BLaER1 treated with 17β-estradiol and CSF1 and Interleukin-3, amounts not matched to agents 10 nM and 100 nM (cell line): ENCODE measurements at regions not wholly inside any gene's neighbourhood (a gene's known extent, or its start where the extent isn't known, plus 50 kb on each side); places are given as distances from the start of the nearest gene placed in this dataset.
"Not testable (repeated sequence)": the region's sequence is repeated elsewhere in the genome, so short reads cannot be mapped to it uniquely, and the experiment has no call there.

Source experiments
- H3K27ac ChIP-seq, 11 experiments: shearing (Covaris generic); formaldehyde crosslinking; 2 replicates each; pipeline ENCODE4 v1.8.1; 2022
- H3K27me3 ChIP-seq, 11 experiments: shearing (Covaris generic); formaldehyde crosslinking; 2 replicates each; pipeline ENCODE4 v1.8.1; 2022
- H3K36me3 ChIP-seq, 11 experiments: shearing (Covaris generic); formaldehyde crosslinking; 2 replicates each; pipeline ENCODE4 v1.8.1; 2022
- H3K4me1 ChIP-seq, 10 experiments: shearing (Covaris generic); formaldehyde crosslinking; 2 replicates each; pipeline ENCODE4 v1.8.1; 2022
- H3K4me2 ChIP-seq, 11 experiments: shearing (Covaris generic); formaldehyde crosslinking; 2 replicates each; pipeline ENCODE4 v1.8.1; 2022
- H3K4me3 ChIP-seq, 10 experiments: shearing (Covaris generic); formaldehyde crosslinking; 2 replicates each; pipeline ENCODE4 v1.8.1; 2022
- H3K9ac ChIP-seq, 11 experiments: shearing (Covaris generic); formaldehyde crosslinking; 2 replicates each; pipeline ENCODE4 v1.8.1; 2022
- H3K9me3 ChIP-seq, 11 experiments: shearing (Covaris generic); formaldehyde crosslinking; replicated peaks in 1 of 11; 2 replicates each; pipeline ENCODE4 v1.8.1; 2022
- H4K20me1 ChIP-seq, 11 experiments: shearing (Covaris generic); formaldehyde crosslinking; 2 replicates each; pipeline ENCODE4 v1.8.1; 2022
- Cebpa-rat ChIP-seq, 11 experiments: shearing (Covaris generic); IDR thresholded peaks; 2 replicates each; pipeline ENCODE4 v1.8.1; 2022

DNA sequence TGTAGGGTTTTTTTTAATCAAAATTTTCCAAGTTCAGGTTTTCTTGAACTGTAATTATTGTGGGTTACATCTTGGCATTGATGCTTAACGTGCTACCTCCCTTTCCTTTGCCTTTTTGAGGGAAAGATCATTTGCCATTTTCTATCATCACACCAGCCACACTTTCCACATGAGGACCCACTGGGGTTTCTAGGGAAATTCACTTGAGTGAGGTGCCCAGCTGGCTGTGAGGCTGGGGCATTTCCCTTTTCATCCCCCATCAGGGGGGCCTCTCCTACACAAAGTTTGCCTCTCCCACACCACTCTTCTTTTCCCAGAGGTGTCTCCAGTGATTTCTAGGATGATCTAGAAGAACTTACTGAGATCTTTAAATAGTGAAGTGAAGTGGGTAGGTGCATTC, 335.7 kb downstream of the BMP4 start:
- Histone ChIP-seq H3K4me1 (peaks cover 5 to 24% (median 17%) of the 10 kb centered on the region in 10 experiments; a peak in 17 of 20 replicates), H3K27me3 (no peaks in the 10 kb centered on the region), H3K9me3 (no peaks in the 10 kb centered on the region; a peak in 1 of 22 replicates), H3K4me3 (no peak overlapping the region), H4K20me1 (no peaks in the 10 kb centered on the region), H3K9ac (no peak overlapping the region; a peak in 1 of 22 replicates), H3K4me2 (peak overlapping the region; percentile 11 to 80 (median 64); a peak in 19 of 22 replicates), H3K36me3 (no peaks in the 10 kb centered on the region), H3K27ac (peak overlapping the region in 4 of 11 experiments; percentile 53 to 61 (median 60); a peak in 8 of 22 replicates)
- TF ChIP-seq Cebpa-rat (IDR thresholded peaks at IDR 0.05) = no peak

- no peaks in the 10 kb centered on the region for H3K36me3 ChIP-seq
- H3K9me3 ChIP-seq = no peaks in the 10 kb centered on the region; a peak in 1 of 22 replicates
- H3K4me1 ChIP-seq = peaks cover 5 to 24% (median 17%) of the 10 kb centered on the region in 10 experiments; a peak in 17 of 20 replicates
- no peak overlapping the region for H3K4me3 ChIP-seq
- TF ChIP-seq Cebpa-rat (IDR thresholded peaks at IDR 0.05) = no peak
- no peaks in the 10 kb centered on the region for H4K20me1 ChIP-seq
- H3K4me2 ChIP-seq = peak overlapping the region in 6 of 11 experiments; percentile 64 to 80 (median 72); a peak in 12 of 22 replicates
- H3K9ac ChIP-seq = no peak overlapping the region
- H3K27ac ChIP-seq = peak overlapping the region in 4 of 11 experiments; percentile 53 to 61 (median 60); a peak in 4 of 22 replicates
- no peaks in the 10 kb centered on the region for H3K27me3 ChIP-seq
These were observed 336.3 kb downstream of the BMP4 start for GRCh38 chr14:53620317-53620716.

GRCh38 chr14:53619691-53620231, 336.9 kb downstream of the BMP4 start:
- H3K27me3 ChIP-seq = no peaks in the 10 kb centered on the region
- no peak for TF ChIP-seq Cebpa-rat (IDR thresholded peaks at IDR 0.05)
- no peaks in the 10 kb centered on the region; a peak in 1 of 22 replicates for H3K9me3 ChIP-seq
- H3K9ac ChIP-seq = no peak overlapping the region
- peak overlapping the region in 4 of 11 experiments; percentile 64 to 80 (median 74); a peak in 4 of 22 replicates for H3K4me2 ChIP-seq
- H4K20me1 ChIP-seq = no peaks in the 10 kb centered on the region
- H3K4me3 ChIP-seq = no peak overlapping the region
- no peak overlapping the region for H3K27ac ChIP-seq
- H3K4me1 ChIP-seq = peaks cover 5 to 24% (median 17%) of the 10 kb centered on the region in 10 experiments; a peak in 17 of 20 replicates
- H3K36me3 ChIP-seq = no peaks in the 10 kb centered on the region

DNA sequence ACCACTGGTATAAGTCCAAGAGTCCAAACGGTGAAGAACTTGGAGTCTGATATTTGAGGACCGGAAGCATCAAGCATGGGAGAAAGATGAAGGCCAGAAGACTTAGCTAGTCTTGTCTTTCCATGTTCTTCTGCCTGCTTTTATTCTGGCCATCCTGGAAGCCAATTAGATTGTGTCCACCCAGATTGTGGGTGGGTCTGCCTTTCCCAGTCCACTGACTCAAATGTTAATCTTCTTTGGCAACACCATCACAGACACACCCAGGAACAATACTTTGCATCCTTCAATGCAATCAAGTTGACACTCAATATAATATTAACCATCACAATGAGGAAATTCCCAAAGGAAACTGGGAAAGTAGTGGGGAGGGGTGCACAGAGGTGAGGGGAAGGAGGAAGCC, 340.1 kb downstream of the BMP4 start:
- not testable (repeated sequence) for H4K20me1 ChIP-seq, H3K9me3 ChIP-seq, H3K27ac ChIP-seq, H3K9ac ChIP-seq, H3K4me3 ChIP-seq, H3K27me3 ChIP-seq, H3K36me3 ChIP-seq, H3K4me2 ChIP-seq
- peaks cover 5 to 37% (median 27%) of the 10 kb centered on the region in 10 experiments; a peak in 18 of 20 replicates for H3K4me1 ChIP-seq

- no peak overlapping the region for H3K27ac ChIP-seq
- no peaks in the 10 kb centered on the region for H3K36me3 ChIP-seq
- no peak for TF ChIP-seq Cebpa-rat (IDR thresholded peaks at IDR 0.05)
- H3K4me1 ChIP-seq = peaks cover 0 to 24% (median 15%) of the 10 kb centered on the region in 10 experiments; a peak in 17 of 20 replicates
- H3K4me2 ChIP-seq = no peak overlapping the region
- H3K9me3 ChIP-seq = peaks cover 0 to 9% (median 0%) of the 10 kb centered on the region in 11 experiments; a peak in 2 of 22 replicates
- no peaks in the 10 kb centered on the region for H3K27me3 ChIP-seq
- no peak overlapping the region for H3K4me3 ChIP-seq
- H4K20me1 ChIP-seq = no peaks in the 10 kb centered on the region; a peak in 1 of 22 replicates
- H3K9ac ChIP-seq = no peak overlapping the region
These were observed 341.4 kb downstream of the BMP4 start for GRCh38 chr14:53615252-53615651.

GRCh38 chr14:53613404-53614253, 343.0 kb downstream of the BMP4 start:
- peak overlapping the region; percentile 22 to 66 (median 57); a peak in 19 of 22 replicates for H3K4me2 ChIP-seq
- no peaks in the 10 kb centered on the region for H3K36me3 ChIP-seq
- no peaks in the 10 kb centered on the region; a peak in 1 of 22 replicates for H4K20me1 ChIP-seq
- TF ChIP-seq Cebpa-rat (IDR thresholded peaks at IDR 0.05) = no peak
- no peak overlapping the region for H3K4me3 ChIP-seq
- 0 out of 22 replicates have a peak overlapping the region, but pooled peaks of 1 of the 11 experiments have one; percentile 23 for H3K27ac ChIP-seq
- H3K9ac ChIP-seq = no peak overlapping the region
- peaks cover 0 to 9% (median 0%) of the 10 kb centered on the region in 11 experiments; a peak in 2 of 22 replicates for H3K9me3 ChIP-seq
- no peaks in the 10 kb centered on the region for H3K27me3 ChIP-seq
- H3K4me1 ChIP-seq = peaks cover 0 to 24% (median 15%) of the 10 kb centered on the region in 10 experiments; a peak in 17 of 20 replicates

DNA sequence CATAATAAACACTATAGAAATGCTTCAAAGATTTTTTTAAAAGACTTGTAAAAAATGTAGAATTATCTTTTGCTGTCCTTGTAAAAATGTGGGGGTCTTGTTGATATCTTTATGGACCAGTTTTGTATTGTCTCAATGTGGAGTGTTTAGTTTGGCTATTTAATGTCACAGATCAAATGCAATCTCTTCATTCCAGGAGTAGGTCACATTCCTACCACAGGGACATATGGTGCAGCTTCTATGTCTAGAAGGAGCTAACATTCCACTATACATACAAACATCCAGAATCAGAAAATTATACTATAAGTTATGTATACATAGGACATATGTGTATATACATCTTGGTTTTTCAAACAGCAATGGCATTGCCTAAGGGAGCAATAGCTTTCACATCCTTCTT, 345.7 kb downstream of the BMP4 start:
- H3K4me2 ChIP-seq = no peak overlapping the region
- H3K27me3 ChIP-seq = no peaks in the 10 kb centered on the region
- H3K4me1 ChIP-seq = peaks cover 0 to 24% (median 15%) of the 10 kb centered on the region in 10 experiments; a peak in 17 of 20 replicates

DNA sequence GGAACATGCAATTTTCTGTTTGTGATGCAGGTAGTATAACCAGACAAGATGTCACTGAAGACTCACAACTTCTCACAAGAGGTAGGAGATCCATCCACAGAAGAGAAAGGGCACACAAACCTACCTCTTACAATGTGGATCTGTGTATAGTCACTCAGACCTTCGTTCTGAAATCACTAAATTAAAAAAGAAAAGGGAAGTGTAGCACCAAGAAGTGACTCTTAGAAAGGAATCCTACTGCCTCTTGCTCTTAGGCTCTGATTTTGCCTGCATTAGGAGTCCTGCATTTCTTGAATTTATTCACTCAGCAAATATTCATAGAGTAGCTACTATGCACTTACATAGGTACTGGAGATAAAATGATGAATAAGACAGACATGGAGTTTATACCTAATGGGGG, 347.6 kb downstream of the BMP4 start:
- Histone ChIP-seq H4K20me1 (no peaks in the 10 kb centered on the region; a peak in 1 of 22 replicates), H3K4me2 (no peak overlapping the region)

More for the DNA sequence above, 345.7 kb downstream of the BMP4 start:
- no peaks in the 10 kb centered on the region; a peak in 1 of 22 replicates for H4K20me1 ChIP-seq
- H3K4me3 ChIP-seq = no peak overlapping the region
- peaks cover 0 to 9% (median 0%) of the 10 kb centered on the region in 11 experiments; a peak in 1 of 22 replicates for H3K9me3 ChIP-seq
- H3K9ac ChIP-seq = no peak overlapping the region
- H3K36me3 ChIP-seq = no peaks in the 10 kb centered on the region
- H3K27ac ChIP-seq = no peak overlapping the region
- TF ChIP-seq Cebpa-rat (IDR thresholded peaks at IDR 0.05) = no peak

GRCh38 chr14:53608369-53608768, 348.3 kb downstream of the BMP4 start:
- Histone ChIP-seq H4K20me1 (no peaks in the 10 kb centered on the region), H3K4me3 (no peak overlapping the region), H3K9ac (no peak overlapping the region), H3K27ac (no peak overlapping the region), H3K27me3 (no peaks in the 10 kb centered on the region), H3K36me3 (no peaks in the 10 kb centered on the region), H3K9me3 (peaks cover 0 to 9% (median 0%) of the 10 kb centered on the region in 11 experiments; a peak in 1 of 22 replicates), H3K4me2 (no peak overlapping the region), H3K4me1 (peaks cover 0 to 17% (median 8%) of the 10 kb centered on the region in 10 experiments; a peak in 16 of 20 replicates)
- TF ChIP-seq Cebpa-rat (IDR thresholded peaks at IDR 0.05) = no peak

More for the DNA sequence above, 347.6 kb downstream of the BMP4 start:
- peaks cover 0 to 23% (median 14%) of the 10 kb centered on the region in 10 experiments; a peak in 17 of 20 replicates for H3K4me1 ChIP-seq
- H3K9me3 ChIP-seq = peaks cover 0 to 9% (median 0%) of the 10 kb centered on the region in 11 experiments; a peak in 1 of 22 replicates
- H3K27me3 ChIP-seq = no peaks in the 10 kb centered on the region
- no peak overlapping the region for H3K27ac ChIP-seq
- no peak overlapping the region for H3K4me3 ChIP-seq
- TF ChIP-seq Cebpa-rat (IDR thresholded peaks at IDR 0.05) = no peak
- H3K9ac ChIP-seq = no peak overlapping the region
- no peaks in the 10 kb centered on the region for H3K36me3 ChIP-seq
